ENCODE measurements at regions not wholly inside any gene's neighbourhood (a gene's known extent, or its start where the extent isn't known, plus 50 kb on each side); places are given as distances from the start of the nearest gene placed in this dataset.

- TF ChIP-seq, protein P1, sequence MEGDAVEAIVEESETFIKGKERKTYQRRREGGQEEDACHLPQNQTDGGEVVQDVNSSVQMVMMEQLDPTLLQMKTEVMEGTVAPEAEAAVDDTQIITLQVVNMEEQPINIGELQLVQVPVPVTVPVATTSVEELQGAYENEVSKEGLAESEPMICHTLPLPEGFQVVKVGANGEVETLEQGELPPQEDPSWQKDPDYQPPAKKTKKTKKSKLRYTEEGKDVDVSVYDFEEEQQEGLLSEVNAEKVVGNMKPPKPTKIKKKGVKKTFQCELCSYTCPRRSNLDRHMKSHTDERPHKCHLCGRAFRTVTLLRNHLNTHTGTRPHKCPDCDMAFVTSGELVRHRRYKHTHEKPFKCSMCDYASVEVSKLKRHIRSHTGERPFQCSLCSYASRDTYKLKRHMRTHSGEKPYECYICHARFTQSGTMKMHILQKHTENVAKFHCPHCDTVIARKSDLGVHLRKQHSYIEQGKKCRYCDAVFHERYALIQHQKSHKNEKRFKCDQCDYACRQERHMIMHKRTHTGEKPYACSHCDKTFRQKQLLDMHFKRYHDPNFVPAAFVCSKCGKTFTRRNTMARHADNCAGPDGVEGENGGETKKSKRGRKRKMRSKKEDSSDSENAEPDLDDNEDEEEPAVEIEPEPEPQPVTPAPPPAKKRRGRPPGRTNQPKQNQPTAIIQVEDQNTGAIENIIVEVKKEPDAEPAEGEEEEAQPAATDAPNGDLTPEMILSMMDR (IDR thresholded peaks at IDR 0.05; ENCODE audit: low read depth, low read length), result no peak
- DNase-seq (ENCODE audit: low read depth in 2 of 2), result no peak
- no peak overlapping the region for H3K4me3 ChIP-seq (replicated peaks in 1 of 2; ENCODE audit: low read depth in 2 of 2, low read length in 2 of 2)
Observed at GRCh38 chr4:115343171-115343570, 229.8 kb upstream of the NDST4 start.

- no peak for DNase-seq (ENCODE audit: low read depth in 2 of 2)
- no peak overlapping the region for H3K4me3 ChIP-seq (replicated peaks in 1 of 2; ENCODE audit: low read depth in 2 of 2, low read length in 2 of 2)
- TF ChIP-seq, protein P1 (IDR thresholded peaks at IDR 0.05; ENCODE audit: low read depth, low read length), result no peak
Observed at GRCh38 chr4:115334736-115335411, 221.5 kb upstream of the NDST4 start.

DNA sequence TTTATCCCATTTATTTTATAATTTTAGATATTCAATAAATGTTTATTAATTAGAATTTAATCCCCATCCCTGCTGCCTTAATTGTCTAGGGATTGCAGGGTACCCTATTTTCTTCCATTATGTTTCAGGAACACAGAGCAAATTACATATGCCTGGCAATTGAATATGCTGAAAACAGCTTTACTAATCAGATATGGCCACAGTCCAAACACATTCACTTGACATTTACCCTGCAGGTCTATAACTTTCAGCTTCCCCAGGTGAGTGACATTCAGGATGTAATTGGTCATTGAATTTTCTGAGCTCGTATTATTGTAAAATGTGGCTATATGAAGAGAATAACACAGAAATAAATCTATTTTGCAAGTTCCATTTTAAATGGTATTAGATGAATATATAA, 218.7 kb upstream of the NDST4 start:
- H3K4me3 ChIP-seq (replicated peaks in 1 of 2; ENCODE audit: low read depth in 2 of 2, low read length in 2 of 2), result no peak overlapping the region
- no peak for DNase-seq (ENCODE audit: low read depth in 2 of 2)
- TF ChIP-seq, protein P1 (IDR thresholded peaks at IDR 0.05; ENCODE audit: low read depth, low read length), result no peak

GRCh38 chr4:115331241-115331640, 217.8 kb upstream of the NDST4 start:
- TF ChIP-seq, protein P1 (IDR thresholded peaks at IDR 0.05; ENCODE audit: low read depth, low read length), result no peak
- no peak overlapping the region for H3K4me3 ChIP-seq (replicated peaks in 1 of 2; ENCODE audit: low read depth in 2 of 2, low read length in 2 of 2)
- DNase-seq (ENCODE audit: low read depth in 2 of 2), result no peak

DNA sequence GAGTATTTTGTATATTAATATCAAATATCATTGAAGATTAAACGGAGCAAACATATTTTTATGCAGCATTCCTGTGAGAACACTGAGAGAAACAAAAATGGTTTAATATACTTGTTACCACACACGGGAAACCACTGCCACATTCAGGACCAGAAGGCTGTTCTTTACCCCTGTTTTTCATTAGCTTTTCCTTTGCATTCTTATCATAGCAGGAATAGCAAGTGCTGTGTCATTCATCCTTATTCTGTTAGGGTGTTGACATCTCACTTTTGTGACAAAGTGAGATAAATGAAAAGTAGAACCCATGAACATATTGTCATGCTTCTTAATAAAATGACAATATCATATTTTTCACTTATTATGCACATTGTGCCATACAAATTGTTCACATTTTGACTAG, 212.4 kb upstream of the NDST4 start:
- TF ChIP-seq, protein P1 (IDR thresholded peaks at IDR 0.05; ENCODE audit: low read depth, low read length), result no peak
- DNase-seq (ENCODE audit: low read depth in 2 of 2), result no peak

GRCh38 chr4:115323106-115323707, 209.8 kb upstream of the NDST4 start:
- no peak overlapping the region for H3K4me3 ChIP-seq (replicated peaks in 1 of 2; ENCODE audit: low read depth in 2 of 2, low read length in 2 of 2)
- no peak for DNase-seq (ENCODE audit: low read depth in 2 of 2)
- TF ChIP-seq, protein P1 (IDR thresholded peaks at IDR 0.05; ENCODE audit: low read depth, low read length), result no peak

More for the DNA sequence above, 212.4 kb upstream of the NDST4 start:
- no peak overlapping the region for H3K4me3 ChIP-seq (replicated peaks in 1 of 2; ENCODE audit: low read depth in 2 of 2, low read length in 2 of 2)
